HG03135 (cell line): ENCODE measurements at regions not wholly inside any gene's neighbourhood (a gene's known extent, or its start where the extent isn't known, plus 50 kb on each side); places are given as distances from the start of the nearest gene placed in this dataset.

Experiments
- ATAC-seq: cut with Tn5 transposase; IDR thresholded peaks from one replicate; pipeline ENCODE4 v1.9.1; 2021; ENCODE audit warnings: mild to moderate bottlenecking, moderate library complexity; ENCODE audit not compliant: unreplicated experiment

DNA sequence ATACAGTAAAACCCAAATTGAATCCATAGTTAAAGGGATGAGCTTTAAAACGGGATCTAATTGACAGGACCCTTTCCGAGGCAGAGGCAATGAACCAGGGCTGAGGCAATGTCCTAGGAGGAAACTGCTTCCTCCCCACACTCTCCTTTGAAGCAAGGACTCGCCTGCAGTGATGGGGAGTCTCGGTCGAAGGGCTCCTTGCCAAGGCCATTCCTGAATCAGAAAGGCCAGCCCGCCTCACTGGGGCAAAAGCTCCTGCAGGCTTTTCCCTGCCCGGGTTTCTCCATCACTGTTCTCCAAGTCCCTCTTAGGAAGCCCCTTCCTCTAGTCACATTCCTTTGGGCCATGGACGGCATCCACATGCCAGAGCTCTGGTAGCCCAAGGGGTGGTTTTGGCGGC lies 132.0 kb downstream of the RBFOX3 start:
- no peak for ATAC-seq

DNA sequence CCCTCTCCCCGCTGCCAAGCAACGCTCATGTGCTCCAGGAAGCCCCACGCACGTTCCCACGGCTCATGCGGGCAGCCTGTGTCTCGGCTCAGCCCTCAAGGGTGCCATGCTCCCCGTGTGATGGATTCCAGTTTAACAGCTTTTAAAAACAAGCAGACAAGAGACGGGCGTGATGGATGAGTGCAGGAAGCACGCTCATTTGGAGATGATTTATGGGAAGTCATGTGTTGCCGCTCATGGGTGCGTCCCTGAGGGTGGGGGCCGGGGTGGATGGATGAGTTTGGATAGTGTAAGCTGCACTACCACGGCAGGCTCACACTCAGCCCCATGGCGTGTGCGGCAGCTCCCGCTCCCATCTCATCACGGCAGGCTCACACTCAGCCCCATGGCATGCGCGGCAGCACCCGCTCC lies 132.8 kb downstream of the RBFOX3 start:
- no peak for ATAC-seq

DNA sequence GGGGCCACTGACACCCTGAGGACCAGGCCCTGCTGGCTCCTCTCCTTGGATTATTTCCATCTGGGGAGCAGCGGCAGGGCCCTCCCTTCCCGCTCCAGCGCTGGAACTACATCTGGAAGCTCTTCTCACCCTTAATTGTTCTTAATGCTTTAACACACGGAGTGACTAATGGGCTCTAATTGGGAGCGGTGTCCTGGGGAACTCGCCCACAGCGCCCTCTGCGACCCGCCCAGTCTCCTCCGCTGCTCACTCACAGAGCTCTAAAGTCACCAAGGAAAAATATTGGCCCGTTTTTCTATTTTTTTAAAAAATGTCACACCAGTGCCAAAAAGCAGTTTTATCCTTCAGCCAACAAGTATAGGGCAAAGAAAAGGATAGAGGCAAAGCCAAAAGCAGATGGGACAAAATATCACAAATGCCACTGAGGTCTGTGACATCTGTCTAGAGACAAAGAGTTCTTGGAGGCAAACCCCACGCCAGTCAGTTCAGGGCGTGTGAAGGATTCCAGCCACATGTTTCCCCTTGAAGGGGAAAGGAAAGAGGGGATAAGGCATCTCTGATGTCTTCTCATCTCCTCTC lies 134.7 kb downstream of the RBFOX3 start:
- no peak for ATAC-seq

DNA sequence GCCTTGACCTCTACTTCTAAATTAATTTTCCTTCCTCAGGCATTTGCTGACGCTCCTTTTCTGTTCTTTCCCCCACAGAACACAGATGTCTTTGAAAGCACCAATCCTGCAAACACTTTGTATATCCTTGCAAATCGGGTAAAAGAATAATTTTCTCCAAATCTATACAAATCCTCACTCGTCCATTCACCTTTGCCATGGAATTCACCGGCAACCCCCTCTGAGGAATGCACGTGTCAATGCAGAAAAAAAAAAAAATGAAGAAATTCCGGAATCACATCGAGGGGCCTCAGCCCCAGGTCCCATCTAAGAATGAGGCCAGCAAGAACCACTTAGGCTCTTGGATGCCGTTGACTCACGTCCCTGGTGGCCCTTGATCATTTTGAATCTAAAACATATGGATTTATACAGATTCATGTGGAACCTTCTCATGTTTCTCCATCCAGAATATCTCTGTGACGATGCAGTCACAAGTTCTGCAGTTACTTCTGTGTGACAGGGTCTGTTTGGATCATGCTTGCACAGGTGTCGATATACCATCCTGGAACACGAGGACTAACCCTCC lies 136.9 kb downstream of the RBFOX3 start:
- no peak for ATAC-seq

DNA sequence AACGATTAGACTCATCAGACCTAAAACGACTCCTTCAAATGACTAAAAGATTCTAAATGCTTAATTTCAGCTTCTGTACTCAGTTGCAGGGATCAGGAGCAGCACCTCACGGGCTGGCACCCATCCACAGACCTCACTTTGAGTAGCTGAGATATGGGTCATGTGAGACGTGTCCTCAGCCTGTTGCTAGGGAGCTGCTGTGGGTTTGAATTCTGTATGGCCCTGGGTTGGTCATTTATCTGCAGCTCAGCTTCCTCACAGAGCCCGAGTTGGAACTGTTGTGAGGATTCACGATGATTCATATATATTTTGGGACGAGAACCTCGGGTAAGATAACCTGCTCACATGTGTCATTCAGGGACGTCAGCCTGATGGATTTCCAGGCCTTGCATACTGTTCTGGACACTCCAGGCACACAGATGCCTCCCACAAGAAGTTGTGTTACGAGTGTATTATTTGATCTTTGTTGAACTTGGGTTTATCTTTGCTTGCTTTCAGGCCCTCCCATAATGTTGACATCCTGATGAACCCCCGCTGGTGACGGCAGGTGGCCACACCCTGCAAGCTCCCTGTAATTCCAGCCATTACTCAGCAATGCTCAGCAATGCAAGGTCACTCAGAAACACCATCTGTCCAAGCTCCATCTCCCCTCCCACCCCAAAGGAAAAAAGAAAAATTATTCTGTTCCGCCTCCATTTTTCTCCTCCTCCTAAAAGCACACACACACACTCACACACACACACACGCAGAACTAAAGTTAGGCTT lies 137.6 kb downstream of the RBFOX3 start:
- no peak for ATAC-seq

DNA sequence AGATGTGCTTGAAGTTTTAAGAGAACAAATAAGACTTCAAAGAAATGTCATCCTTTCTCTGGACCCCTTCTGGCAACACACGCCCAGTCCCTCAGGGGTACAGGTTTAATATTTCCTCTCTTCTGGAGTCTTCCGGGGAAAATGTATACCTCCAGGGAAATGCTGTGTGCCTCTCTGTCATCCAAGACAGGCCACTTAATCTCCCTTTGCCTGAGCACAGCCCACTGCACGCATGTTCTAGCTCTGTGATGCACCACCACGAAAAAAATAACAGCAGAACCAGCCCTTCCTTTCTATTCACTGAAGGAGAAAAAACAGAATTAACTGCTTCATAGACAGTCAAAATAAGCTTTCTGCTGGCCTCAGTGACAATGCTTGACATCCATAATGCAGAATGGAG lies 140.1 kb downstream of the RBFOX3 start:
- ATAC-seq, result no peak

DNA sequence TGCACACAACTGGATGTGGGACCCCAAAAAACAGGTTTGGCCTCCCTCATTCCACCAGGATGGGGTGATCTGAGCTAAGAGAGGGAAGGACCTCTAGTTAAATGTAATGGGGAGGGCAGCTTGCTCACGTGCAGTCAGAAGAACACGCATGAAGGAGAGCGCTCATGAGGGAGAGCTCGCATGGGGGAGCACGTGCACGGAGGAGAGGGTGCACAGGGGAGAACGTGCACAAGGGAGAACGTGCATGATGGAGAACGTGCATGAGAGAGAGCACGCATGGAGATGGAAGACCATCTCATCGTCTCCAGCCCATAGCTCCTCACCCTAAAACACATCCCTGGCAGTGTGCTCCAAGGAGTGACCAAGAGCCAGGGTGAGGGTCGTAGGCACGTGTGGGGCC lies 141.2 kb downstream of the RBFOX3 start:
- no peak for ATAC-seq

DNA sequence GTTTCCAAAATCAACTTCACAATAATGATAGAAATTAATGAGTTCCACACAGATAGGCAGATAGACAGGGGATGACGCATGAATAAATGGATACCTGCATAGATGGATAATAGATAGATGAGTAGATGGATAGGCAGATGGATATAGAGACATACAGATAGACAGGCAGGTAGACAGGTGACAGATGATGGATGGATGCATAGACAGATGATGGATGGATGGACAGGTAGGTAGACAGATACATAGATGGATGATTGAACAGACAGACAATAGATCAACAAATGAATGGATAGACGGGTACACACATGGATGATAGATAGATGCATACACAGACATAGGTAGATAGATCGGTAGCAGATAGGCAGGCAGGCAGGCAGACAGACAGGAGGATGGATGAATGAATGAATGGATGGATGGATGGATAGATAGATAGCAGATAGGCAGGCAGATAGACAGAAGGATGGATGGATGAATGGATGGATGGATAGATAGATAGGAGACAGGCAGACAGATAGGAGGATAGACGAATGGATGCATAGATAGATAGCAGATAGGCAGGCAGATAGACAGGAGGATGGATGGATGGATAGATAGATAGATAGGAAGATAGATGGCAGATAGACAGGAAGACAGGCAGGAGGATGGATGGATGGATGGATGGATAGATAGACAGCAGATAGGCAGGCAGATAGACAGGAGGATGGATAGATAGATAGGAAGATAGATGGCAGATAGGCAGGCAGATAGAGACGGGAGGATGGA lies 142.5 kb downstream of the RBFOX3 start:
- ATAC-seq, result no peak

DNA sequence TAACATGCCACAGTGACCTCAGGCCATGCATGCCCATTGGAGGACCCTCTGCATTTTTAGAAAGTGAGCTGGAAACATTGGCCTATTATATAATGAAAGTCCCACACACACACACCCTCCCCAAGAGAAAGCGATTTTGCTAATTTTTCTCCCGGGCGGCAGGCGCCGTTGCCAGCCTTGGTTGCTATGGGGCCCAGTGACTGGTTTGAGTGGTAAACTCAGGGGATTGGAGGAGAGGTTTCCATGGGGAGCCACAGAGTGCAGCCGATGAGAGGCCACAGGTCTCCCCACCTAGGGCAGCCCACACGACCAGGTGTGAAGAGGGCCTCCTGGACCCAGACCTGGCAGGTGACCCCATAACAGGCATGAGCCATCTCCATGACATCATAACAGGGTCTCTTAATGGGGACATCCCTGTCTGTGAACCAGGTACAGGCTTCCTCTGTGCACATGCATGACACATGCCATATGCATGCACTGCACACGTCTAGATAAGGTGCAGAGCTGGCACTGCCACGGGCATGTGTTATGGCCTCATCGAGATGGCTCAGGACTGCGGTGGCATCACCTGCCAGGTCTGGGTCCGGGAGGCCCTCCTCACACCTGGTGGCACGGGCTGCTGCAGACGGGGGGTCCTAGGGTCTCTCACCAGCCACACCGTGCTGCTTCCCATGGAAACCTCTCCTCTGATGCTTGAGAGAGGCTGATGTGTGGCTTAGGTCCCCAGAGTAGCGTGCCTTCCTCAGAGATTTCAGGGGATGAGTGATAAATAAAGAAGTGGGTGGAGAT lies 144.1 kb downstream of the RBFOX3 start:
- no peak for ATAC-seq

DNA sequence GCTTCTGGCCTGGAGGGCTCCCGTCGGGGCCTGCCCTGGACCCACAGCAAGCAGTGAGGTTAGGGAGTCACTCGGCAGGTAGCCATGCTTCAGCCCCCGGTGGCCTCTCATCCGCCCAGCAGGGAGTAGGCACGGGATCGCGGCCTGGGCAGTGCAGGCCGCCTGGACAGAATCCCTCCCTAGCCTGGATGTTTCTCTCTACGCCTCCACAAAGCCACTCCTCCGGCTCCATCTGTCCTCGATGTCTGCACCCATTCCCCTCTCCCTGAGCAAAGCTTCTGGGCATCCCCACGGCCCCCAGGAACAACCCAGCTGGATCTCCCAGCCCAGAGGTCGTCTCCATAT lies 145.2 kb downstream of the RBFOX3 start:
- no peak for ATAC-seq

DNA sequence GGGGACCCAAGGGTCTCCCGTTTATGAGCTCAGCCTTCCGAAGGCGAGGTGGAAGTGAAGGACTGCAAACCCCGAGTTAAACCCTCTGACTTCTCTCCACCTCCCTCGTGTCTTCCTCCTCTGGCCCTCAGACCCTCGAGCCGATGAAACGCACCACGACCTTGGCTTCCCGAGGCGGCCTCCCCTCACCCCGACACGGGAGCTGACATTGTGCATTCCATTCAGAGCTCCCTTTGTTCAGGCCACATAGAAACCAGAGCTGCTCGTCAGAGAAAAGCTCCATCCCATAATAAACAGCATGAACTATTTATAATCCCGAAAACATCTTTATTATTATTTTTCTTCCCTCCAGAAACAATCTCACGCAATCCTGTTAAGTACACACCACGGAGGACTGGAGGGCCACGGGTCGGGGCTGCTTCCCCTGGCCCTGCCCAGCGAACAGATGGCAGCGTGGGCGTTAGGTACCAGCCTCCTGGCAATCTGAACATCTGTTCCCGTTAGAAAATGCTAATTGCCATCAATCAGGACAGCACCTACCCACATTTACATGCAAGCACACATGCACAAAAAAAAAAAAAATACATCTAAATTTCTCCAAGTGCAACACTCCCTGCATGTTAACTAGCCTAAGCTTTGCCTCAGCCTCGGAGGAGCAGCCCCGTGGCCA lies 145.7 kb downstream of the RBFOX3 start:
- no peak for ATAC-seq

DNA sequence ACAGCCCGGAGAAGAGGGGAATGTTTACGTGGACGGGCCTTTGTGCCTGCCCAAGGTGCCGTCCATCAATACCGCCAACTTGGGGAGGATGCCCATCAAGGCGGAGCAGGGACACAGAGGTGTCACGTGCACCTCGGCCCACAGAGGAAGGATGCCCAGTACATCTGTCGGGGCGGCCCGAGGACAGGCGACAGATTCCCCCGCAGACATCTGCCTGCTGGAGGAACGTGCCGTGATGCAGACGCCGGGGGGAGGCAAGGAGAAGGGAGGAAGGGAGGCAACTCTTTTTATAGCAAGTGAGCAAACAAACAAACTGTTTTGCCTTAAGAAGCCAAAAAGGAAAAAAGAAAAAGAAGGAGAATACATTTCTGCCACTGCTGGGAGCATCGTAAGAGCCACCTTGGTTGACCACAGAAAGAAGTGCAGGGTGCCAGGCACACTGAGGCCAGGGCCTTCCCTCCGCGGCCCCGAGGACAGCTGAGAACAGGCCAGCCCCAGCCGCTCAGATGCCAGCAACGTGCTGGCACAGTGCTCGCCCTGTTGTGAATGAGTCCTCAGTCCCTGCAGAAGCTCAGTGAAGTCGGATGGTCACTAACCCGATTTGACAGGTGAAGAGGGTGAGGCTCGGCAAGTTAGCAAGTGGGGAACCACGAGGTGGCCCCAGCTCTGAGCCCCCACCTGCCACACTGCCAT lies 146.4 kb downstream of the RBFOX3 start:
- ATAC-seq, result no peak

DNA sequence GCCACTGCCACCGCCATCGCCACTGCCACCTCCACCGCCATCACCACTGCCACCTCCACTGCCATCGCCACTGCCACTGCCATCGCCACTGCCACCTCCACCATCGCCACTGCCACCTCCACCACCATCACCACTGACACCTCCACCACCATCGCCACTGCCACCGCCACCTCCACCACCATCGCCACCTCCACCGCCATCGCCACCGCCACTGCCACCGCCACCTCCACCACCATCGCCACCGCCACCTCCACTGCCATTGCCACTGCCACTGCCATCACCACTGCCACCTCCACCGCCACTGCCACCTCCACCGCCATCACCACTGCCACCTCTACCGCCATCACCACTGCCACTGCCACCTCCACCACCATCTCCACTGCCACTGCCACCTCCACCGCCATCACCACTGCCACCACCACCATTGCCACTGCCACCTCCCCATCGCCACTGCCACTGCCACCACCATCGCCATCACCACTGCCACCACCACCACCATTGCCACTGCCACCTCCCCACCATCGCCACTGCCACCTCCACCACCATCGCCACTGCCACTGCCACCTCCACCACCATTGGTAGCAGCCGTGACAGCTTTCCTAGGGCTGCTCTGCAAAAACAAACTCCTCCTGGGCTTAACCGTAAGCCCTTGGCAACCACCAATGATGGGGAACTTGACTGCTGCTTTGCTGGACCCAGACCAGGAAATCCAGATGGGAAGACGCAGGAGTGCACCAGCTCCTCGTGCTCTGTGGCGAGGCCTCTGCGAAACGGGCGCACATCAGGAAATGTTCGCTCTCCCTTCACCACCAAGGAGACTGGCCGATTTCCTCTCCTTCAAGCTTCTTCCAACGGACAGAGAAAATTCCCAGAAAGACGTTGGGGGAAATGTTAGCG lies 147.2 kb downstream of the RBFOX3 start:
- no peak for ATAC-seq

DNA sequence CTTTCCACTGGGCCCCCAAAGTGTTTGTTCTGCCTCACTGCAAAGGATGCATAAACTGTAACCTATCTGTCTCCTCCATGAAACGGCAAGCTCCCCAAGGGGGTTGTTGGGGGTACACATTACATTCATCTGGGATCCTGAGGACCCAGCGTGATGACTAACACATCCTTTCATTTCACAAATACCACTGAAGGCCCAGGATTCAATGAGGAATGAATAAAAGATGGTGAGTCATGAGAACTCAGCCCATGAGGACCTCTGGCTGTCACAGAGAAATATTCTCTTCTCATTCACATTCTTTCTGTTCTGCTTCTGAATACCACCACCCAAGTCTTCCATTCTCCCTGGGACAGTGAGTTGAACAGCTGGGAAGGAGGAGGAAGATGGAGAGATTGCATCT lies 149.8 kb downstream of the RBFOX3 start:
- no peak for ATAC-seq

DNA sequence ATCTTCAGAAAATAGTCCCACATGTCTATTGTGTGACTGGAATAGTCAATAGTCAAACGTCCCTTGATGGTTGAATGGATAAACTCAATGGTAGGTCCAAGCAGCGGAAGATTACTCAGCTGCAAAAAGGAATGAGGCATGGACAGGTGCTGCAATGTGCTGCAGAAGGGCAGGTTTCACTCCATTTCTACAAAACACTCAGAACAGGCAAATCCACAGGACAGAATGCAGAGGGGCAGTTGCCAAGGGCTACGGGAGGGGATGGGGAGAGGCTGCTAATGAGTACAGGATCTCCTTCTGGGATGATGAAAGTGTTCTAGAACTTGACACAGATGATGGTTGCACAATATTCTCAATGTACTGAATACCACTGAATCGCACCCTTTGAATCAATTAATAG lies 151.0 kb downstream of the RBFOX3 start:
- no peak for ATAC-seq

DNA sequence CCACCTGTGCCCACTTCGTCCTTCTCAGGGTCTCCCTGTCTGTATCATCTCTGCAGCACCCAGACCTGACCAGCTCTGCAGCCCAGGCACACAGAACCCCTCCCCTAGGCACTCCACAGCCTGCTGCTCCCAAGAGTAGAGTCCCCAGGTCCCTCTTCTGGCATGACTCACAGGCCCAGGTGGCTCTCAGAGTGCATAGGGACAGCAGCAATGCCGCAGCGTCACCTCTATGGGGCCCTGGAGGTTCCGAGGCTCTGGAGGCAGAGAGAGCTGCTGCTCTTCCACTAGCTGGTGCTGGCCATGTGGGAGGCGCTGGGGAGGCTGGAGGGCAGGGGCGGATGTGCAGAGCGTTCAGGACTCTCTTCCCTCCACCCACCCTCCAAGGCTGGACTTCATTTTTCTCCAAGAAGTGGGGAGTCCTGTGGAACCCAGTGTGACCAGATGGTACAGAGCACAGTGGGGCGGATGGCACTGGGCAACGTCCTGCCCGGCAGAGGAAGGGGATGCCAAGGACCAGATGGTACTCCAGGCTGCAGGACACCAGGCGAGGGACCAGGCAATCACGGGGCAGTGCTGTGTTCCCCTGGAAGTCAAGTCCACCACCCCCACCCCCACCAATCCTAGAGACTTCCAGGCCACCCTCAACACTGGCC lies 151.7 kb downstream of the RBFOX3 start:
- ATAC-seq, result no peak

DNA sequence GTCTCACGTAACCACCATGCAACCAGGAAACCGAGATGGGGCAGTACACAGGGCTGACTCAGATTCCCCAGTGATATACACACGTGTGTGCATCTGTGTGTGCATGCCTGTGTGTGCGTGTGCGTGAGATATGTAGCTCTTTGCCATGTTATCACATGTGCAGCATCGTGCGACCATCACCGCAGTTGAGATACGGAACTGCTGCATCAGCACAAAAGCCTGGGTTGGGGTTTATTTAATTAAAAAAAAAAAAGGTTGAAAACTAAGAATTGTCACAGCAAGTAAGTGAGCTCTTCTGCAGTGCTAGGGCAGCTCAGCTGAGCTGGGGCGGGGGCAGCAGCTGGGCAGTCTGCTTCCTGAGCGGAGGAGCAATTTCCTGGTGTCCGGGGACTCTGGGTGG lies 152.5 kb downstream of the RBFOX3 start:
- ATAC-seq, result no peak

DNA sequence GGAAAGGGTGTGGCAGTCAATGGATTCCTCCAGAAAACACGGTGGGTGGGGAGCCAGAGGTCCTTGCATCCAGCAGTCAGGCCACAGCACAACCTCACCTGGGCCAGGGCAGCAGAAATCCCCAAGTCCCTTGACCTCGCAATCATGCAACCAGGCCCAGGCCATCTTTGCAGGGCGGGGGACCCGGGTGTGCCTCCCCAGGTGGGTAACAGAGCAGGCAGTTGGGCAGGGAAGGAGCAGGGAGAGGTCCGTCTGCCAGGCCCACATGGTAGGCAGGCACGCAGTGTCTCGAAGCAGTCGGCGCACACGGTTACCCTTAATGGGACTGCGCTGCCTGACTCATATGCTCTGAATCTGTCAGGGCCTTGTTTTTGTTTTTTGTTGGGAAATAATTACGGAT lies 153.0 kb downstream of the RBFOX3 start:
- no peak for ATAC-seq

DNA sequence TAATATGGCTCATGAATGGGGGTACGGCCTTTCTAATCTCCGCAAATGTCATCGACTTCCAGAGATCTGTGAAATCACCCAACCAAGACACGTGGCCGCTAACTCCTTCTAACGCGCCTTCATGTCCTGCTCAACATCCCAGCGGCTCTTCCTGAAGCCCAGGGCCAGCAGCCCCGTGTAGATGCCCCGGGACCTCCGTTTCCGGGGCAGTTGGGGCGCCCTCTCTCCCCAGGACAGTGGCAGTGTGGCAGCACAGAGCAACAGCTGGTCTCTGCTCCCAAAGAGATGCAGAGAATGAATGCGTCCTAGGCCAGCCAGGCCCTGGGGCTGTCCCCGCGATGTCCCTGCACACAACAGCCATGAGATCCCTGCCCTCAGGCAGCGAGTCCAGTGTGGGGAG lies 153.5 kb downstream of the RBFOX3 start:
- no peak for ATAC-seq
